ENCODE measurements at regions not wholly inside any gene's neighbourhood (a gene's known extent, or its start where the extent isn't known, plus 50 kb on each side); places are given as distances from the start of the nearest gene placed in this dataset.
A peak's percentile ranks its signal among the peaks of the same experiment; 100 is the strongest.

- no peak for DNase-seq
Observed at GRCh38 chr4:100130964-100131363, 59.3 kb downstream of the DDIT4L start.

- DNase-seq, result no peak
Observed at GRCh38 chr4:100130491-100130890, 59.8 kb downstream of the DDIT4L start.

- no peak for DNase-seq
Observed at GRCh38 chr4:100129774-100130173, 60.5 kb downstream of the DDIT4L start.

GRCh38 chr4:100128338-100128737 lies 61.9 kb downstream of the DDIT4L start:
- DNase-seq, result no peak

GRCh38 chr4:100124715-100125114 lies 65.6 kb downstream of the DDIT4L start:
- no peak for DNase-seq

- DNase-seq, result no peak
Observed at GRCh38 chr4:100118181-100118580, 72.1 kb downstream of the DDIT4L start.

GRCh38 chr4:100117750-100118149 lies 72.5 kb downstream of the DDIT4L start:
- DNase-seq, result no peak

GRCh38 chr4:100114909-100115308 lies 75.4 kb downstream of the DDIT4L start:
- DNase-seq, result no peak

GRCh38 chr4:100113732-100114131 lies 76.5 kb downstream of the DDIT4L start:
- no peak for DNase-seq

- DNase-seq, result no peak
Observed at GRCh38 chr4:100113096-100113495, 77.2 kb downstream of the DDIT4L start.

GRCh38 chr4:100109921-100110320 lies 80.3 kb downstream of the DDIT4L start:
- DNase-seq, result no peak

GRCh38 chr4:100108869-100109268 lies 81.4 kb downstream of the DDIT4L start:
- no peak for DNase-seq

- no peak for DNase-seq
Observed at GRCh38 chr4:100106982-100107381, 83.3 kb downstream of the DDIT4L start.

GRCh38 chr4:100103671-100104070 lies 86.6 kb downstream of the DDIT4L start:
- no peak for DNase-seq

GRCh38 chr4:100100985-100101384 lies 89.3 kb downstream of the DDIT4L start:
- DNase-seq, result no peak

GRCh38 chr4:100099746-100100145 lies 90.5 kb downstream of the DDIT4L start:
- DNase-seq, result no peak

GRCh38 chr4:100098681-100099080 lies 91.6 kb downstream of the DDIT4L start:
- DNase-seq, result no peak

- DNase-seq, result no peak
Observed at GRCh38 chr4:100098011-100098545, 92.2 kb downstream of the DDIT4L start.

GRCh38 chr4:100095729-100096595 lies 94.3 kb downstream of the DDIT4L start:
- peak; percentile 78 for DNase-seq

- DNase-seq, result peak; percentile 83
Observed at GRCh38 chr4:100093091-100093866, 97.0 kb downstream of the DDIT4L start.

GRCh38 chr4:100087743-100088142 lies 102.5 kb downstream of the DDIT4L start:
- DNase-seq, result no peak

GRCh38 chr4:100086766-100087431 lies 103.4 kb downstream of the DDIT4L start:
- no peak for DNase-seq

- DNase-seq, result no peak
Observed at GRCh38 chr4:100084892-100085291, 105.4 kb downstream of the DDIT4L start.
